Adrenal gland (tissue), 5 donors: ENCODE measurements at regions not wholly inside any gene's neighbourhood (a gene's known extent, or its start where the extent isn't known, plus 50 kb on each side); places are given as distances from the start of the nearest gene placed in this dataset.

ENCODE experiments used
- CTCF ChIP-seq, 6 experiments: fragments of 450-650 bp in 4 of 6; fragments of 200-600 bp in 2 of 6; sonication (generic) in 1 of 6; IDR thresholded peaks; 1 replicate in 5 of 6; 2 replicates in 1 of 6; pipeline versions ENCODE4 v1.5.1 to v1.8.0; 2016 to 2021; ENCODE audit warnings: antibody characterized with exemption in 6 of 6, mild to moderate bottlenecking in 2 of 6, moderate library complexity in 1 of 6
- POLR2A ChIP-seq, 2 donors: fragments of 450-650 bp; IDR thresholded peaks; one replicate each; pipeline ENCODE4 v1.6.1; 2017; ENCODE audit warnings: antibody characterized with exemption in 2 of 2, mild to moderate bottlenecking in 2 of 2, moderate library complexity in 1 of 2
- donor health status: DM: no; HTN: no; CAD: no.

- TF ChIP-seq CTCF (IDR thresholded peaks at IDR 0.05) (no peak), POLR2A (IDR thresholded peaks at IDR 0.05) (no peak)
Measured at GRCh38 chr9:105969636-105970035, 275.3 kb downstream of the TMEM38B start.
